ENCODE measurements at regions not wholly inside any gene's neighbourhood (a gene's known extent, or its start where the extent isn't known, plus 50 kb on each side); places are given as distances from the start of the nearest gene placed in this dataset.

GRCh38 chr3:64852738-64853137 is 164.9 kb upstream of the ADAMTS9 start:
- TF ChIP-seq POLR2A (IDR thresholded peaks at IDR 0.05) (no peak), CTCF (IDR thresholded peaks at IDR 0.05) (no peak), POLR2AphosphoS5 (IDR thresholded peaks at IDR 0.05) (no peak)
- intact Hi-C loops (cut with DNase I) = no loop called here
- Histone ChIP-seq H3K4me1 (replicated peaks) (no peaks in the 10 kb centered on the region), H3K27me3 (replicated peaks; ENCODE audit: insufficient read depth) (no peaks in the 10 kb centered on the region), H3K36me3 (no peaks in the 10 kb centered on the region), H3K9me3 (no peaks in the 10 kb centered on the region), H3K27ac (no peak overlapping the region), H3K4me3 (no peak overlapping the region)
- whole genome bisulfite sequencing = 78% methylated on average over 2 of the region's 2 CpGs
- no peak for DNase-seq (ENCODE audit: low spot score)

GRCh38 chr3:64848822-64849221 is 161.0 kb upstream of the ADAMTS9 start:
- no peaks in the 10 kb centered on the region for H3K4me1 ChIP-seq (replicated peaks)
- H3K27me3 ChIP-seq (replicated peaks; ENCODE audit: insufficient read depth) = no peaks in the 10 kb centered on the region
- no peak for DNase-seq (ENCODE audit: low spot score)
- TF ChIP-seq POLR2A (IDR thresholded peaks at IDR 0.05) = no peak
- TF ChIP-seq CTCF (IDR thresholded peaks at IDR 0.05) = no peak
- no peak for TF ChIP-seq POLR2AphosphoS5 (IDR thresholded peaks at IDR 0.05)
- H3K4me3 ChIP-seq = no peak overlapping the region
- no peaks in the 10 kb centered on the region for H3K9me3 ChIP-seq
- H3K27ac ChIP-seq = no peak overlapping the region
- intact Hi-C loops (cut with DNase I) = no loop called here
- no peaks in the 10 kb centered on the region for H3K36me3 ChIP-seq
- WGBS = 65% methylated on average over 4 of the region's 4 CpGs

- WGBS = 89% methylated on average over 3 of the region's 3 CpGs
- no peak for TF ChIP-seq CTCF (IDR thresholded peaks at IDR 0.05)
- TF ChIP-seq POLR2A (IDR thresholded peaks at IDR 0.05) = no peak
- no peak for TF ChIP-seq POLR2AphosphoS5 (IDR thresholded peaks at IDR 0.05)
- H3K27me3 ChIP-seq (replicated peaks; ENCODE audit: insufficient read depth) = no peaks in the 10 kb centered on the region
- intact Hi-C loops (cut with DNase I) = no loop called here
- DNase-seq (ENCODE audit: low spot score) = no peak
- no peaks in the 10 kb centered on the region for H3K36me3 ChIP-seq
- H3K27ac ChIP-seq = no peak overlapping the region
- H3K4me1 ChIP-seq (replicated peaks) = no peaks in the 10 kb centered on the region
- H3K4me3 ChIP-seq = no peak overlapping the region
- H3K9me3 ChIP-seq = no peaks in the 10 kb centered on the region
Observed at GRCh38 chr3:64848127-64848800, 160.5 kb upstream of the ADAMTS9 start.

- TF ChIP-seq POLR2AphosphoS5 (IDR thresholded peaks at IDR 0.05) (no peak), POLR2A (IDR thresholded peaks at IDR 0.05) (no peak), CTCF (IDR thresholded peaks at IDR 0.05) (no peak)
- DNase-seq (ENCODE audit: low spot score) = no peak
- WGBS = 95% methylated on average over 2 of the region's 2 CpGs
- Histone ChIP-seq H3K9me3 (no peaks in the 10 kb centered on the region), H3K4me3 (no peak overlapping the region), H3K27ac (no peak overlapping the region), H3K36me3 (no peaks in the 10 kb centered on the region), H3K4me1 (replicated peaks) (no peaks in the 10 kb centered on the region), H3K27me3 (replicated peaks; ENCODE audit: insufficient read depth) (no peaks in the 10 kb centered on the region)
- intact Hi-C loops (cut with DNase I) = no loop called here
Observed at GRCh38 chr3:64844558-64844957, 156.8 kb upstream of the ADAMTS9 start.
